ENCODE measurements at regions not wholly inside any gene's neighbourhood (a gene's known extent, or its start where the extent isn't known, plus 50 kb on each side); places are given as distances from the start of the nearest gene placed in this dataset.

DNA sequence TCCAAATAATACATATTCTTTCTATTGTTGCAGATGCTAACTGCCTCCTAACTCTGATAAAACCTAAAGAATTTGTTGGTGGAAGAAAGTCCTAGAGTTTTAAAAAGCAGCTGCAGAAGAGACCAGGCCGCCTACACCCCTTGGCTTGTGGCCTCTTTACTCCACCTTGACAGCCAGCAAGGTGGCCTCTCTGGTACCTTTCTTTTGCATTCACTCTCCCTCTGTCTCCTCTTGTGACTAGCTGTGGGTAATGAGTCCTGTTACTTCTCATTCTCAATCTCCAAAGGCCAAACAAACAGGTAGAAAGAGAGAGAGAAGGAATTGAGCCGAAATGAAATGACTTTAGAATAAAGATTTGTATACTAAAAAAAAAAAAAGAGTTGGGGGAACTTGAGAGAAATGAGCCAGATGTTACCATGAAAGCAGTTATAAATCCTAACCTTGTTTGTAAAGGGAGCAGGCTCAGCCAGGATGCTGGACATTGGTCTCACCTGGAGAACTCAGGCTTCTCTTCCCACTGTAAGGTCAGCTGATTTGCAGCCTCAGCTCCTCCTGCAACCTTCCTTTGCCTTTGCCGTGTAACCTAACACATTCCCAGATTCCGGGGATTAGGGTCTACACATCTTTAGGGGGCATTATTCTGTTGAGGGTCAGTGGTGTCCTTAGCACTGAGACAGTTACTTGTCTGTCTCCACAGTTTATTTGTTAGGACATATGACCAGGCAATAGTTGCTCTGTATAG lies 164.1 kb upstream of the IRF2BP2 start:
- CTCF ChIA-PET = interaction anchor here (1.5 kb wide), 1 partner anchor 134 kb away, joined by 3 read pairs; no protein-coding TSS in a partner anchor
- 92% methylated on average over 4 of the region's 4 CpGs for WGBS (ENCODE audit: low lambda C conversion rate)

More for the DNA sequence above, 164.1 kb upstream of the IRF2BP2 start:
- Histone ChIP-seq H3K27ac (ENCODE audit: low read depth in 2 of 2, low read length in 1 of 2) (no peak overlapping the region), H3F3A (replicated peaks; ENCODE audit: insufficient read depth) (no peaks in the 10 kb centered on the region), H3K4me3 (ENCODE audit: low read depth in 2 of 2, low read length in 1 of 2) (no peak overlapping the region), H3K4me1 (ENCODE audit: control insufficient read depth in 1 of 2, insufficient read depth in 2 of 2, low read depth in 1 of 2, low read length in 1 of 2) (peaks cover 12 to 37% of the 10 kb centered on the region in 2 experiments), H3K36me3 (replicated peaks in 1 of 2; ENCODE audit: control insufficient read depth in 1 of 2, insufficient read depth in 2 of 2, low read length in 1 of 2) (no peaks in the 10 kb centered on the region), H3K9me3 (no peaks in the 10 kb centered on the region), H3K79me2 (ENCODE audit: insufficient read depth) (no peaks in the 10 kb centered on the region), H2AFZ (ENCODE audit: low read depth) (no peak overlapping the region), H3K27me3 (ENCODE audit: insufficient read depth) (peaks cover 25% of the 10 kb centered on the region; the same call in 1 of the 2 replicates), H3K9me2 (no peaks in the 10 kb centered on the region), H3K4me2 (no peak overlapping the region), H4K20me1 (ENCODE audit: insufficient read depth) (no peaks in the 10 kb centered on the region), H3K9ac (no peak overlapping the region)
- POLR2A ChIA-PET = no interaction called here
- no peak for DNase-seq
- TF ChIP-seq, protein P1, sequence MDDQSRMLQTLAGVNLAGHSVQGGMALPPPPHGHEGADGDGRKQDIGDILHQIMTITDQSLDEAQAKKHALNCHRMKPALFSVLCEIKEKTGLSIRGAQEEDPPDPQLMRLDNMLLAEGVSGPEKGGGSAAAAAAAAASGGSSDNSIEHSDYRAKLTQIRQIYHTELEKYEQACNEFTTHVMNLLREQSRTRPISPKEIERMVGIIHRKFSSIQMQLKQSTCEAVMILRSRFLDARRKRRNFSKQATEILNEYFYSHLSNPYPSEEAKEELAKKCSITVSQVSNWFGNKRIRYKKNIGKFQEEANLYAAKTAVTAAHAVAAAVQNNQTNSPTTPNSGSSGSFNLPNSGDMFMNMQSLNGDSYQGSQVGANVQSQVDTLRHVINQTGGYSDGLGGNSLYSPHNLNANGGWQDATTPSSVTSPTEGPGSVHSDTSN (IDR thresholded peaks at IDR 0.05) = no peak
- no peak for TF ChIP-seq EP300 (IDR thresholded peaks at IDR 0.05; ENCODE audit: borderline replicate concordance in 1 of 2, low read depth in 1 of 2, low read length in 1 of 2)
- TF ChIP-seq POLR2AphosphoS5 (IDR thresholded peaks at IDR 0.05; ENCODE audit: low read depth, low read length) = no peak
- TF ChIP-seq JUND (IDR thresholded peaks at IDR 0.05) = no peak
- TF ChIP-seq CHD2 (IDR thresholded peaks at IDR 0.05; ENCODE audit: low read length, partially characterized antibody) = no peak
- no peak for TF ChIP-seq EZH2phosphoT487 (IDR thresholded peaks at IDR 0.05; ENCODE audit: borderline replicate concordance, low read depth)
- no peak for TF ChIP-seq RCOR1 (IDR thresholded peaks at IDR 0.05; ENCODE audit: low read length)
- no peak for TF ChIP-seq MEF2A (IDR thresholded peaks at IDR 0.05; ENCODE audit: borderline replicate concordance, low read depth)
- TF ChIP-seq FOXM1 (IDR thresholded peaks at IDR 0.05; ENCODE audit: low read depth) = no peak
- TF ChIP-seq, protein P2, sequence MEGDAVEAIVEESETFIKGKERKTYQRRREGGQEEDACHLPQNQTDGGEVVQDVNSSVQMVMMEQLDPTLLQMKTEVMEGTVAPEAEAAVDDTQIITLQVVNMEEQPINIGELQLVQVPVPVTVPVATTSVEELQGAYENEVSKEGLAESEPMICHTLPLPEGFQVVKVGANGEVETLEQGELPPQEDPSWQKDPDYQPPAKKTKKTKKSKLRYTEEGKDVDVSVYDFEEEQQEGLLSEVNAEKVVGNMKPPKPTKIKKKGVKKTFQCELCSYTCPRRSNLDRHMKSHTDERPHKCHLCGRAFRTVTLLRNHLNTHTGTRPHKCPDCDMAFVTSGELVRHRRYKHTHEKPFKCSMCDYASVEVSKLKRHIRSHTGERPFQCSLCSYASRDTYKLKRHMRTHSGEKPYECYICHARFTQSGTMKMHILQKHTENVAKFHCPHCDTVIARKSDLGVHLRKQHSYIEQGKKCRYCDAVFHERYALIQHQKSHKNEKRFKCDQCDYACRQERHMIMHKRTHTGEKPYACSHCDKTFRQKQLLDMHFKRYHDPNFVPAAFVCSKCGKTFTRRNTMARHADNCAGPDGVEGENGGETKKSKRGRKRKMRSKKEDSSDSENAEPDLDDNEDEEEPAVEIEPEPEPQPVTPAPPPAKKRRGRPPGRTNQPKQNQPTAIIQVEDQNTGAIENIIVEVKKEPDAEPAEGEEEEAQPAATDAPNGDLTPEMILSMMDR (IDR thresholded peaks at IDR 0.05) = no peak
- TF ChIP-seq, protein P3, sequence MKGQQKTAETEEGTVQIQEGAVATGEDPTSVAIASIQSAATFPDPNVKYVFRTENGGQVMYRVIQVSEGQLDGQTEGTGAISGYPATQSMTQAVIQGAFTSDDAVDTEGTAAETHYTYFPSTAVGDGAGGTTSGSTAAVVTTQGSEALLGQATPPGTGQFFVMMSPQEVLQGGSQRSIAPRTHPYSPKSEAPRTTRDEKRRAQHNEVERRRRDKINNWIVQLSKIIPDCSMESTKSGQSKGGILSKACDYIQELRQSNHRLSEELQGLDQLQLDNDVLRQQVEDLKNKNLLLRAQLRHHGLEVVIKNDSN (IDR thresholded peaks at IDR 0.05; ENCODE audit: borderline replicate concordance, low read depth) = no peak
- TF ChIP-seq RAD21 (IDR thresholded peaks at IDR 0.05; ENCODE audit: low read length) = no peak
- no peak for TF ChIP-seq NFIC (IDR thresholded peaks at IDR 0.05; ENCODE audit: borderline replicate concordance)
- TF ChIP-seq, protein P4, sequence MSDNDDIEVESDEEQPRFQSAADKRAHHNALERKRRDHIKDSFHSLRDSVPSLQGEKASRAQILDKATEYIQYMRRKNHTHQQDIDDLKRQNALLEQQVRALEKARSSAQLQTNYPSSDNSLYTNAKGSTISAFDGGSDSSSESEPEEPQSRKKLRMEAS (IDR thresholded peaks at IDR 0.05; ENCODE audit: low read depth) = no peak

Data from SK-N-SH (cell line).